ENCODE measurements at regions not wholly inside any gene's neighbourhood (a gene's known extent, or its start where the extent isn't known, plus 50 kb on each side); places are given as distances from the start of the nearest gene placed in this dataset.

GRCh38 chr2:22420076-22420475 lies 964.9 kb upstream of the KLHL29 start:
- TF ChIP-seq CTCF (IDR thresholded peaks at IDR 0.05) (no peak), POLR2A (IDR thresholded peaks at IDR 0.05) (no peak), EP300 (IDR thresholded peaks at IDR 0.05) (no peak), POLR2AphosphoS5 (IDR thresholded peaks at IDR 0.05) (no peak)
